ENCODE measurements at regions not wholly inside any gene's neighbourhood (a gene's known extent, or its start where the extent isn't known, plus 50 kb on each side); places are given as distances from the start of the nearest gene placed in this dataset.
"Not testable (repeated sequence)": the region's sequence is repeated elsewhere in the genome, so short reads cannot be mapped to it uniquely, and the experiment has no call there.

- TF ChIP-seq POLR2A (IDR thresholded peaks at IDR 0.05; ENCODE audit: low read length); GATA1 (IDR thresholded peaks at IDR 0.05; ENCODE audit: low read depth, low read length): not testable (repeated sequence)
Measured at GRCh38 chr9:39656960-39657603, 301.6 kb downstream of the SPATA31A1 start.
